Dendritic cell treated with granulocyte-macrophage colony-stimulating factor and Interleukin-4, amounts not matched to agents 40 ng/mL and 50 ng/mL, for 4 days (primary cell): ENCODE measurements at regions not wholly inside any gene's neighbourhood (a gene's known extent, or its start where the extent isn't known, plus 50 kb on each side); places are given as distances from the start of the nearest gene placed in this dataset.

Source experiments
- H3K27ac Mint-ChIP-seq: one replicate; pipeline ENCODE4 v1.8.0; 2022; ENCODE audit warnings: mild to moderate bottlenecking, mixed read lengths
- H3K27me3 Mint-ChIP-seq: one replicate; pipeline ENCODE4 v1.8.0; 2022; ENCODE audit warnings: mild to moderate bottlenecking, mixed read lengths
- H3K36me3 Mint-ChIP-seq: one replicate; pipeline ENCODE4 v1.8.0; 2022; ENCODE audit warnings: low read depth, mixed read lengths
- H3K4me1 Mint-ChIP-seq: one replicate; pipeline ENCODE4 v1.8.0; 2022; ENCODE audit warnings: low read depth, mixed read lengths
- H3K4me3 Mint-ChIP-seq: one replicate; pipeline ENCODE4 v1.8.0; 2022; ENCODE audit warnings: mild to moderate bottlenecking, moderate library complexity, mixed read lengths
- H3K9me3 Mint-ChIP-seq: one replicate; pipeline ENCODE4 v1.8.0; 2022; ENCODE audit warnings: mixed read lengths
- intact Hi-C: fragments of 100-400 bp; cut with micrococcal nuclease; formaldehyde crosslinking; loops from one replicate; pipeline ENCODE4 v1.15.0; 2022

- H3K27me3 Mint-ChIP-seq: peaks cover 3% of the 10 kb centered on the region
- H3K36me3 Mint-ChIP-seq: no peaks in the 10 kb centered on the region
- no peak overlapping the region for H3K27ac Mint-ChIP-seq
- intact Hi-C loops: no loop called here
- no peak overlapping the region for H3K4me3 Mint-ChIP-seq
- H3K4me1 Mint-ChIP-seq: no peaks in the 10 kb centered on the region
- H3K9me3 Mint-ChIP-seq: no peaks in the 10 kb centered on the region
These were observed 130.7 kb downstream of the RCN1 start for GRCh38 chr11:32221476-32222032.

- H3K27ac Mint-ChIP-seq: no peak overlapping the region
- H3K36me3 Mint-ChIP-seq: no peaks in the 10 kb centered on the region
- H3K4me1 Mint-ChIP-seq: no peaks in the 10 kb centered on the region
- intact Hi-C loops: no loop called here
- H3K27me3 Mint-ChIP-seq: peaks cover 3% of the 10 kb centered on the region
- H3K9me3 Mint-ChIP-seq: no peaks in the 10 kb centered on the region
- no peak overlapping the region for H3K4me3 Mint-ChIP-seq
These were observed 133.7 kb downstream of the RCN1 start for GRCh38 chr11:32224580-32224979.

DNA sequence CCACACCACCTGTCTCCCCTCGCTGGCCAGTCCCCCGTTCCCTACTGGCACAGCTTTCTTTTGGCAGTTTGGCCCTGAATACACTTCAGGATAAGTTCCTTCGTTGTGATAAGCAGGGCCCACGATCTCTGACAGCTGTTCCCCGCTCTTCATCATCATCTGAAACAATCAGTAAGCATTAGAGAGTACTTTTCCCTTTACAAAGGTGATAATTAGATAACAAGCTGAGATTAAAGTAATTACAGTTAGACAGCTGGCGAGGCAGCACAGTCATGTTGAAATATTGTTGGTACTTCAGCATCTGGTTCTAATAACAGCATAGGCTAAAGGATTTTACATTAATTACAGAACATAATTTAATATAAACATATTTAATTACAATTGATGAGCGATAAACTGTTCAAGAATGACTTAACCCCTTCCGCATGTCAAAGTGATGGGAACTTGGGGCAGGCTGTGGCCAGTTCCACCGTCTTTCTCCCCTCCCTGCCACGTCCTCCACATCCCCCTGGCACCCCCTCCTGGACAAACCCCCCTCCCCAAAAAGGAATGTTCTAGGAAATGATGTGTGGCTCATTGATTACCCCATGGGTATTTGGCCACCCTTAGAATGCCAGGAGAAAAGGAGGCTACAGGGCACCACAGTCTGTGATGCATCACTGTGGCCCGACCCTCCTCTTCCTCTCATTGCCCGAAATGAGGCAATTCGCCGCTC, 134.9 kb downstream of the RCN1 start:
- no peaks in the 10 kb centered on the region for H3K36me3 Mint-ChIP-seq
- no peaks in the 10 kb centered on the region for H3K9me3 Mint-ChIP-seq
- no peak overlapping the region for H3K4me3 Mint-ChIP-seq
- no peak overlapping the region for H3K27ac Mint-ChIP-seq
- no peaks in the 10 kb centered on the region for H3K4me1 Mint-ChIP-seq
- intact Hi-C loops: no loop called here
- peaks cover 3% of the 10 kb centered on the region for H3K27me3 Mint-ChIP-seq

GRCh38 chr11:32226480-32226879, 135.6 kb downstream of the RCN1 start:
- intact Hi-C loops: no loop called here

GRCh38 chr11:32229576-32230240, 138.8 kb downstream of the RCN1 start:
- no peak overlapping the region for H3K27ac Mint-ChIP-seq
- no peaks in the 10 kb centered on the region for H3K9me3 Mint-ChIP-seq
- no peaks in the 10 kb centered on the region for H3K36me3 Mint-ChIP-seq
- intact Hi-C loops: no loop called here
- no peak overlapping the region for H3K4me3 Mint-ChIP-seq
- peaks cover 1% of the 10 kb centered on the region for H3K27me3 Mint-ChIP-seq
- no peaks in the 10 kb centered on the region for H3K4me1 Mint-ChIP-seq

More at GRCh38 chr11:32226480-32226879, 135.6 kb downstream of the RCN1 start:
- H3K27me3 Mint-ChIP-seq: peaks cover 3% of the 10 kb centered on the region
- no peaks in the 10 kb centered on the region for H3K4me1 Mint-ChIP-seq
- no peaks in the 10 kb centered on the region for H3K36me3 Mint-ChIP-seq
- no peak overlapping the region for H3K27ac Mint-ChIP-seq
- H3K9me3 Mint-ChIP-seq: no peaks in the 10 kb centered on the region
- H3K4me3 Mint-ChIP-seq: no peak overlapping the region

- Mint-ChIP-seq H3K4me1 (no peaks in the 10 kb centered on the region), H3K27me3 (peaks cover 3% of the 10 kb centered on the region), H3K27ac (no peak overlapping the region), H3K4me3 (no peak overlapping the region), H3K36me3 (no peaks in the 10 kb centered on the region), H3K9me3 (no peaks in the 10 kb centered on the region)
- intact Hi-C loops: no loop called here
These were observed 141.1 kb downstream of the RCN1 start for GRCh38 chr11:32231909-32232493.

DNA sequence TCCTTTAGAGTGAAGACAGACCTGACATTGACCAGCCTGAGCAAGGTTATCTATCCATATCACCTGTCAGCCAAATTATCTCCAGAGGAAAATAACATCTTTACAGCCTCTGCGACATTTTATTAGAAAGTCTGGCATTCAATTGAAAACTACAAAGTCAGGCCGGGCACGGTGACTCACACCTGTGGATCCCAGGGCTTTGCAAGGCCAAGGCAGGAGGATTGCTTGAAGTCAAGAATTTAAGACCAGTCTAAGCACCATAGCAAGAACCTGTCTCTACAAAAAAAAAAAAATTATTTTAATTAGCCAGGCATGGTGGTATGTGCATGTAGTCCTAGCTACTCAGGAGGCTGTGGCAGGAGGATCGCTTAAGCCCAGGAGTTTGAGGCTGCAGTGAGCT, 141.6 kb downstream of the RCN1 start:
- intact Hi-C loops: no loop called here
- H3K27me3 Mint-ChIP-seq: peaks cover 3% of the 10 kb centered on the region
- no peaks in the 10 kb centered on the region for H3K36me3 Mint-ChIP-seq
- H3K4me3 Mint-ChIP-seq: no peak overlapping the region
- no peaks in the 10 kb centered on the region for H3K4me1 Mint-ChIP-seq
- no peaks in the 10 kb centered on the region for H3K9me3 Mint-ChIP-seq
- H3K27ac Mint-ChIP-seq: no peak overlapping the region

DNA sequence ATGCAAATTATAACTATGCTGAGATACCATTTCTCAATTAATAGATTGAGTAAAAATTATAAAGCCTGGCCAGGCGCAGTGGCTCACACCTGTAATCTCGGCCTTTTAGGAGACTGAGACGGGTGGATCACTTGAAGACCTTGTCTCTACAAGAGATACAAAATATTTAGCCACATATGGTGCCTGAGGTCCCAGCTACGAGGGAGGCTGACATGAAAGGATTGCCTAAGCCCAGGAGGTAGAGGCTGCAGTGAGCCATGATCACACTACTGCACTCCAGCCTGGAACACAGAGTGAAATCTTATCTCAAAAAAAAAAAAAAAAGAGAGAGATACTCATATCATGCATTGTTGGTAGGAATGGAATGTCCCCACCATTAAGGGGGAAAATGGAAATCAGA, 142.4 kb downstream of the RCN1 start:
- H3K9me3 Mint-ChIP-seq: no peaks in the 10 kb centered on the region
- no peak overlapping the region for H3K27ac Mint-ChIP-seq
- H3K36me3 Mint-ChIP-seq: no peaks in the 10 kb centered on the region
- H3K4me3 Mint-ChIP-seq: no peak overlapping the region
- H3K27me3 Mint-ChIP-seq: peaks cover 3% of the 10 kb centered on the region
- H3K4me1 Mint-ChIP-seq: no peaks in the 10 kb centered on the region
- intact Hi-C loops: no loop called here

DNA sequence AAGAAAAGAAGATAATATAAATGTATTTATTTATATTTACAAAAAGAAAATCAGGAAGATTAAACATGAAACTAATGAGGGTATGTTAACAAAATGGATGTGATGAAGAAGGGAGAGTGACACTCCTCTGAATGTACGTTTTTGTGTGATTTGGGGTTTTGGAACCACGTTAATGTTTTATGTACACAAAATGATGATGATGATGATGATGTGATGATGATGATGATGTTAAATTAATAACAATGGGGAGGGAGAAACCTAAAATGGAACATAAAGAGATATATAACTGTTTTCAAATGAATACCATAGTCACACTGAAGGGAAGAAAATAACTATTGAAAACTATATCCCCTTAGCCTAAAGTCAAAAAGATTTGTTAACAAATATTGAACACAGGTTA, 143.1 kb downstream of the RCN1 start:
- Mint-ChIP-seq H3K4me3 (no peak overlapping the region), H3K4me1 (no peaks in the 10 kb centered on the region), H3K27me3 (peaks cover 4% of the 10 kb centered on the region), H3K27ac (no peak overlapping the region), H3K36me3 (no peaks in the 10 kb centered on the region), H3K9me3 (no peaks in the 10 kb centered on the region)
- intact Hi-C loops: no loop called here

DNA sequence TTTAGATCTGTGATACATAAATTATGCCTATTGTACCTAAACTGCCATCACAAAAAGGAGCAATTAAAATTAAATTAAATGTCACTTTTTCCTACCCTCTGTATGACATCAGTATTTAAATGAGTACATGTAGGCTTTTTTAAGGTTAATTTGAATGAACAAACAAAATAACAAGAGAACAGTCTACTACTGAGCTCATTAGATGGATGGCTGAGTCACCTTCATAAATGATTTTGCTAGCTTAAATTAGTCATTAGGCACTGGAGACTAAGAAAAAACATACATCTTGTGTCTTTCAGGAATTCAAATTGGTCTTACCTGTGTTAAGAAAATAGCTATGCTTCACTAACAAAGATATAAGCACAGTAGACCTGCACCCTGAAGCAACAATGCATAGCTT, 153.6 kb downstream of the RCN1 start:
- no peaks in the 10 kb centered on the region for H3K9me3 Mint-ChIP-seq
- no peaks in the 10 kb centered on the region for H3K36me3 Mint-ChIP-seq
- no peaks in the 10 kb centered on the region for H3K4me1 Mint-ChIP-seq
- H3K27ac Mint-ChIP-seq: no peak overlapping the region
- H3K4me3 Mint-ChIP-seq: no peak overlapping the region
- intact Hi-C loops: no loop called here
- no peaks in the 10 kb centered on the region for H3K27me3 Mint-ChIP-seq

GRCh38 chr11:32253706-32254105, 162.8 kb downstream of the RCN1 start:
- H3K4me1 Mint-ChIP-seq: no peaks in the 10 kb centered on the region
- no peaks in the 10 kb centered on the region for H3K9me3 Mint-ChIP-seq
- H3K27me3 Mint-ChIP-seq: no peaks in the 10 kb centered on the region
- no peaks in the 10 kb centered on the region for H3K36me3 Mint-ChIP-seq
- no peak overlapping the region for H3K4me3 Mint-ChIP-seq
- no peak overlapping the region for H3K27ac Mint-ChIP-seq
- intact Hi-C loops: no loop called here

DNA sequence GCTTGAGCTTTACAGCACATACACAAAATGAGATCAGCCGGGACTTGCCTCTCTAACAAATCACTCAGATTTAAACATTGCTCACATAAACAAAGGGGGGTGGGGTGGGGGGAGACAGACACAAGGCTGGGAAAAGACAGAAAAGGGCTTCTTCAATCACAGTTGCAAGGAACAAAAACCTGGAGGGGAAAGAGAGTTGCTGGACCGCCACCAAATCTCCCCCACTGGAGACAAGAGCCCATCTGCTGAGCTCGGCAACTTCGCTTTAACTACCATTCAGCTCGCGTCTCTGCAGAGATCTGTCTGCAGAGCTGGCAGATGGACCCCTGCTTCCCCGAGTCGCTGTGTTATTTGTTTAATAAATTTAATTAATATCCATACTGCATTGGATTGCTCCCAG, 165.0 kb downstream of the RCN1 start:
- Mint-ChIP-seq H3K27me3 (no peaks in the 10 kb centered on the region), H3K36me3 (no peaks in the 10 kb centered on the region), H3K4me1 (peaks cover 6% of the 10 kb centered on the region), H3K9me3 (no peaks in the 10 kb centered on the region), H3K4me3 (no peak overlapping the region), H3K27ac (no peak overlapping the region)
- intact Hi-C loops: no loop called here

DNA sequence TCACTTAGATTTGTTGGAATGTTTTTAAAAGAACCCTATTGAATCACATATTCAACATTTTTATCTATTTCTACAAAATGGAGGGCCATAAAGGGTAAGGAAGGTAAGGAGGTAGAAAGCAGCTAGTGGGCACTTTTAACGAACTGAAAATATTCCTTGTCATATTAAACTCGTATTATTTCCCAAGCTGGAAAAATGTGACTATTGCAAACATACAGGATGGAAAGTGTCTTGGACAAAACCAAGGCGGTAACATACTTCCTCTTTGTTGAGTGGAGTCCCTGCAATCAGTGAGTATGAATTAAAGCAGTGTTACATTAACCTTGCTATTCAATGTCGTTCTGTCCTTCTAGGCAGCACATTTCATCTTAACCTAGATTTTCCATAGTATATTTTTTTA, 165.6 kb downstream of the RCN1 start:
- H3K9me3 Mint-ChIP-seq: no peaks in the 10 kb centered on the region
- no peak overlapping the region for H3K27ac Mint-ChIP-seq
- H3K4me3 Mint-ChIP-seq: no peak overlapping the region
- H3K36me3 Mint-ChIP-seq: no peaks in the 10 kb centered on the region
- H3K27me3 Mint-ChIP-seq: no peaks in the 10 kb centered on the region
- intact Hi-C loops: no loop called here
- H3K4me1 Mint-ChIP-seq: peaks cover 6% of the 10 kb centered on the region

- intact Hi-C loops: no loop called here
- Mint-ChIP-seq H3K9me3 (no peaks in the 10 kb centered on the region), H3K36me3 (no peaks in the 10 kb centered on the region), H3K4me3 (no peak overlapping the region), H3K4me1 (peaks cover 6% of the 10 kb centered on the region), H3K27ac (no peak overlapping the region), H3K27me3 (no peaks in the 10 kb centered on the region)
These were observed 168.8 kb downstream of the RCN1 start for GRCh38 chr11:32259641-32260081.
